Type B pancreatic cell (in vitro differentiated cells): ENCODE measurements at regions not wholly inside any gene's neighbourhood (a gene's known extent, or its start where the extent isn't known, plus 50 kb on each side); places are given as distances from the start of the nearest gene placed in this dataset.

ENCODE experiments used
- DNase-seq: peaks from one replicate; pipeline ENCODE4 v3.0.0; 2021; ENCODE audit warnings: mixed read lengths; ENCODE audit not compliant: unreplicated experiment; ENCODE audit errors: extremely low spot score
- H3K27ac Mint-ChIP-seq: 2 replicates; pipeline ENCODE4 v1.8.0; 2021; ENCODE audit warnings: mild to moderate bottlenecking, mixed read lengths
- H3K27me3 Mint-ChIP-seq: 2 replicates; pipeline ENCODE4 v1.8.0; 2021; ENCODE audit warnings: mixed read lengths
- H3K36me3 Mint-ChIP-seq: 2 replicates; pipeline ENCODE4 v1.8.0; 2021; ENCODE audit warnings: mixed read lengths
- H3K4me1 Mint-ChIP-seq: one replicate; pipeline ENCODE4 v1.8.0; 2021; ENCODE audit warnings: mixed read lengths; ENCODE audit not compliant: unreplicated experiment
- H3K4me3 Mint-ChIP-seq: 2 replicates; pipeline ENCODE4 v1.8.0; 2021; ENCODE audit warnings: mild to moderate bottlenecking, mixed read lengths
- H3K9me3 Mint-ChIP-seq: 2 replicates; pipeline ENCODE4 v1.8.0; 2021; ENCODE audit warnings: mixed read lengths
- CTCF ChIP-seq: fragments of 200-600 bp; sonication (generic); conservative IDR thresholded peaks from 2 replicates; pipeline ENCODE4 v1.5.0; 2021; ENCODE audit warnings: antibody characterized with exemption, mild to moderate bottlenecking

GRCh38 chr17:72511874-72512273 is 391.1 kb downstream of the SOX9 start:
- H3K4me3 Mint-ChIP-seq = no peak overlapping the region
- no peak for TF ChIP-seq CTCF
- H3K9me3 Mint-ChIP-seq = peaks cover 9% of the 10 kb centered on the region
- H3K27ac Mint-ChIP-seq = no peak overlapping the region
- peaks cover 69% of the 10 kb centered on the region for H3K4me1 Mint-ChIP-seq
- no peak for DNase-seq
- peaks cover 11% of the 10 kb centered on the region for H3K36me3 Mint-ChIP-seq
- no peaks in the 10 kb centered on the region for H3K27me3 Mint-ChIP-seq

DNA sequence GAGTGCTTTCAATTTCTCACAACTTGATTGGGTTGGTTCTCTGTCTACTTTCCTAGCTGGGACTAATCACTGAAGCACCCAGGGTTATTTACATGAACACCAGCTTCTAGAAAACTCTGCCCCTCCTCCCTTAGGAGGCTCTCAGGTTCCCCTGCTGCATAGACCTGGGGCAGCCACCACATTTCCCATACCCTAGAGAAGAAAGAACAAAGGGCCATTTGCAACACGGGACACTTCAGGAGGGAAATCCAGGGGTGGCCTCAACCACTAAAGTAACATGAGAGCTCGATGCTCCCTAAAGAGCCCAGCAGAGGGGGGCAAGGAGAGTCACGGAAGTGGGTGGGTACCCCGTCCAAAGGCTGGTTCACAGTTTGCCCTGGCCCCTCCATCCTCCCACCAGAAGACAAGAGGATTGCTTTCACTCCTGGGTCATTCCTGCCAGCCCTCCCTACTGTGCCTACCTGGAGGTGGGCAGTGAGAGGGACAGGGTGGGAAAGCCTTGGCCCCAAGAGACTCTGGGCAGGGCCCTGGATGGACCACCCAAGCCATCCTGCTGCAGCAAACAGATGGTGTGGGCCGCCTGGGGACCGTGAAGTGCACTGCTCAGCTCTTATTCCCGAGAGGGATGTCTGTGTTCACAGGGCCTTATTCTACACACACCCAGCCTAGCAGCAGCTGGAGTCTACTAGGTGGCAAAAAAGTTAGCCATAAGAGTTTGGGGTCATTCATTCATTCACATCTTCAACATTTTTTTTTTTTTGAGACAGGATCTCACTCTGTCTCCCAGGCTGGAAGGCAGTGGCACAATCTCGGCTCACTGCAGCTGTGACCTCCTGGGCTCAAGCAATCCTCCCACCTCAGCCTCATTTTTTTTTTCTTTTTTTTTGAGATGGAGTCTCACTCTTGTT is 392.1 kb downstream of the SOX9 start:
- peaks cover 69% of the 10 kb centered on the region for H3K4me1 Mint-ChIP-seq
- no peak overlapping the region for H3K27ac Mint-ChIP-seq
- DNase-seq = no peak
- TF ChIP-seq CTCF = no peak
- peaks cover 11% of the 10 kb centered on the region for H3K36me3 Mint-ChIP-seq
- peaks cover 9% of the 10 kb centered on the region for H3K9me3 Mint-ChIP-seq
- no peaks in the 10 kb centered on the region for H3K27me3 Mint-ChIP-seq
- H3K4me3 Mint-ChIP-seq = no peak overlapping the region

DNA sequence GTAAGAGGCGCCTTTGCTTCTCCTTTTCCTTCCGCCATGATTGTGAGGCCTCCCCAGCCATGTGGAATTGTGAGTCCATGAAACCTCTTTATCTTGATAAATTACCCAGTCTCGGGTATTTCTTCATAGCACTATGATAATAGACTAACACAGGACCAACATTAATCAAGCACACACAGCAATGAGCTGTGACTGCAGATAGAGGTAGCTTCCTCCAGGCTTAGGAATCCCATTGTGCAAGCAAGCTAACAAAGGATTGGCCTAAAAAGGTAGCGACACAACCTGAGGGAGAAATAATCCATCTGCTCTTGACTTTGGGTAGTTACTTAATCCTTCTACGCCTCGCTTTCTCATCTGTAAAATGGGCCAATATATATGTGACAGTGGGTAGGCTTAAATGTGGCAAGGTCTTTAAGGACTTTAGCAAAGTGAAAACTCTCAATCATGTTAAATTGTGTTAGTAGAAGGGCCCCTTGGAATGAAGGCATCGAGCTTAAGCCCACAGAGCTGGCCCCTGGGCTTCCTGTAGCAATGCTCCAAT is 393.6 kb downstream of the SOX9 start:
- DNase-seq = no peak

DNA sequence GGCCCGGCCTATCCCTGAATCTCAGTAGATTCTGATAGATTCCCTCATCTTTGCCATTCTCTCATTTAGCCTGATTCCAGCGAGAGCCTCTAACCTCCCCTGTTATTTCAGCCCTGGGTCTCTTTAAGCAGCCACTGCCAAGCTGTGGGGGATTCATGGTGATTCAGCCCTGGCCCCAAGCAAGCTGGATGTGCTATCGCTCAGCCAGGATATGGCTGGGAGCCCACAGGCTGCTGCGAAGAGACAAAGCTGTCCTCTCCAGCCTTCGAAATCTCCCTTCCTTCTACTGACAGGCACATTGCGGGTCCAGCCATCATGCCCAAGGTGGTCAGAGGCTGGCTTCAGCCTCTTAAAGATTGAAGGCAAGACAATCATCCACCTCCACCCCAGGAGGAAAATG is 394.1 kb downstream of the SOX9 start:
- peak overlapping the region; percentile 74 for H3K27ac Mint-ChIP-seq

More for the DNA sequence above, 393.6 kb downstream of the SOX9 start:
- no peaks in the 10 kb centered on the region for H3K27me3 Mint-ChIP-seq
- no peak for TF ChIP-seq CTCF
- peak overlapping the region; percentile 42 for H3K4me3 Mint-ChIP-seq
- peaks cover 9% of the 10 kb centered on the region for H3K9me3 Mint-ChIP-seq
- peaks cover 79% of the 10 kb centered on the region for H3K4me1 Mint-ChIP-seq
- H3K27ac Mint-ChIP-seq = peak overlapping the region; percentile 74
- peaks cover 11% of the 10 kb centered on the region for H3K36me3 Mint-ChIP-seq

More for the DNA sequence above, 394.1 kb downstream of the SOX9 start:
- H3K4me3 Mint-ChIP-seq = peak overlapping the region; percentile 42
- peaks cover 78% of the 10 kb centered on the region for H3K4me1 Mint-ChIP-seq
- H3K27me3 Mint-ChIP-seq = no peaks in the 10 kb centered on the region
- no peak for DNase-seq
- no peak for TF ChIP-seq CTCF
- H3K9me3 Mint-ChIP-seq = peaks cover 9% of the 10 kb centered on the region
- H3K36me3 Mint-ChIP-seq = peaks cover 11% of the 10 kb centered on the region
